HEK293T (cell line): ENCODE measurements at regions not wholly inside any gene's neighbourhood (a gene's known extent, or its start where the extent isn't known, plus 50 kb on each side); places are given as distances from the start of the nearest gene placed in this dataset.

Experiments
- CTCF ChIA-PET: fragments of 350-600 bp; formaldehyde crosslinking; extraction: SDS; loops from one replicate; lab custom pipeline; 2021; ENCODE audit warnings: antibody characterized with exemption, inconsistent platforms; lab: Yijun Ruan, JAX
- POLR2A ChIA-PET: fragments of 350-600 bp; formaldehyde crosslinking; extraction: SDS; loops from one replicate; lab custom pipeline; 2020; ENCODE audit warnings: antibody characterized with exemption, inconsistent platforms; lab: Yijun Ruan, JAX
- DNase-seq: peaks from one replicate; pipeline ENCODE4 v3.0.0; 2012; ENCODE audit warnings: mixed read lengths; ENCODE audit errors: extremely low spot score
- ARNT ChIP-seq: fragments of 450-650 bp; IDR thresholded peaks from 2 replicates; pipeline ENCODE4 v1.6.1; 2017; ENCODE audit warnings: mild to moderate bottlenecking
- BHLHE40 ChIP-seq: fragments of 450-650 bp; IDR thresholded peaks from 2 replicates; pipeline ENCODE4 v1.6.1; 2016; ENCODE audit warnings: mild to moderate bottlenecking, moderate library complexity, borderline replicate concordance
- CTBP1 ChIP-seq: fragments of 450-650 bp; IDR thresholded peaks from 2 replicates; pipeline ENCODE4 v1.6.1; 2016; ENCODE audit warnings: borderline replicate concordance
- ELF4 ChIP-seq: fragments of 450-650 bp; IDR thresholded peaks from 2 replicates; pipeline ENCODE4 v1.6.1; 2017; ENCODE audit warnings: antibody characterized with exemption
- FOXA1 ChIP-seq: fragments of 450-650 bp; IDR thresholded peaks from 2 replicates; pipeline ENCODE4 v1.6.1; 2016; ENCODE audit warnings: mild to moderate bottlenecking
- FOXK2 ChIP-seq: fragments of 450-650 bp; IDR thresholded peaks from 2 replicates; pipeline ENCODE4 v1.6.1; 2016; ENCODE audit warnings: mild to moderate bottlenecking
- FOXM1 ChIP-seq: fragments of 450-650 bp; IDR thresholded peaks from 2 replicates; pipeline ENCODE4 v1.6.1; 2017; ENCODE audit warnings: mild to moderate bottlenecking, borderline replicate concordance
- HDGF ChIP-seq: fragments of 450-650 bp; IDR thresholded peaks from 2 replicates; pipeline ENCODE4 v1.6.1; 2017; ENCODE audit warnings: antibody characterized with exemption, borderline replicate concordance
- L3MBTL2 ChIP-seq: fragments of 450-650 bp; conservative IDR thresholded peaks from 2 replicates; pipeline ENCODE4 v1.6.1; 2016; ENCODE audit warnings: mild to moderate bottlenecking
- LEF1 ChIP-seq: fragments of 450-650 bp; IDR thresholded peaks from 2 replicates; pipeline ENCODE4 v1.6.1; 2017; ENCODE audit warnings: mild to moderate bottlenecking, borderline replicate concordance
- NFRKB ChIP-seq: fragments of 450-650 bp; IDR thresholded peaks from 2 replicates; pipeline ENCODE4 v1.6.1; 2016; ENCODE audit warnings: mild to moderate bottlenecking, moderate library complexity
- PKNOX1 ChIP-seq: fragments of 450-650 bp; IDR thresholded peaks from 2 replicates; pipeline ENCODE4 v1.6.1; 2016
- SP1 ChIP-seq: fragments of 450-650 bp; IDR thresholded peaks from 2 replicates; pipeline ENCODE4 v1.6.1; 2017
- SUZ12 ChIP-seq: fragments of 450-650 bp; IDR thresholded peaks from 2 replicates; pipeline ENCODE4 v1.6.1; 2016; ENCODE audit warnings: mild to moderate bottlenecking
- TARDBP ChIP-seq: fragments of 450-650 bp; IDR thresholded peaks from 2 replicates; pipeline ENCODE4 v1.6.1; 2016
- ZNF384 ChIP-seq: fragments of 450-650 bp; IDR thresholded peaks from 2 replicates; pipeline ENCODE4 v1.6.1; 2016

DNA sequence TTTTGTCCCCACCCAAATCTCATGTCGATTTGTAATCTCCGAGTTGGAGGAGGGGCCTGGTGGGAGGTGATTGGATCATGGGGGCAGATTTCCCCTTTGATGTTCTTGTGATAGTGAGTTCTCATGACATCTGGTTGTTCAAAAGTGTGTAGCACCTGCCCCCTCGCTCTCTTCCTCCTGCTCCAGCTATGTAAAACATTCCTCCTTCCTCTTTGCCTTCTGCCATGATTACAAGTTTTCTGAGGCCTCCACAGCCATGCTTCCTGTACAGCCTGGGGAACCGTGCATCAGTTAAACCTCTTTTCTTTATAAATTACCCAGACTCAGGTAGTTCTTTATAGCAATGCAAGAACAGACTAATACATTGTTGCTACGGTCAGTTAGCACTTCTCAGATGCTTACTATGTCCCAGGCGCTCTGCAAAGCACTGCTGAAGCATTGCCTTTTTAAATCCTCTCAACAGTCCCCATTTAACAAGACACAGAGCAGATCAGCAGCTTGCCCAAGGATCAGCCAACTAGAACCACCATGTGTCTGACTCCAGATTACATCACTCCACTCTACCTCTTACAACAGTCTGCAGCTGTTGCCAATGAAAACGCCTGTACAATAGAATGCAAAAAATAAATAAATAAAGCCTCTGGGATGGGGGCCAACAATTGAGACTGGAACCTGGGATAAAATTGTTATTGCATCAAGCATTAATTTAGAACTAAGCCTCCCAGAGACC, 52.4 kb upstream of the USP1 start:
- TF ChIP-seq L3MBTL2 (no peak), SP1 (no peak)
- no peak for DNase-seq
- ChIA-PET CTCF (interaction anchor here (0.6 kb wide), 1 partner anchor 240 kb away, joined by 3 read pairs; no protein-coding TSS in a partner anchor), POLR2A (no interaction called here)

- ChIA-PET CTCF (no interaction called here), POLR2A (interaction anchor here (1.2 kb wide), 1 partner anchor 50 kb away, joined by 5 read pairs; no protein-coding TSS in a partner anchor)
- DNase-seq: no peak
- TF ChIP-seq ELF4 (no peak), FOXK2 (no peak), CTBP1 (no peak), L3MBTL2 (no peak), HDGF (no peak), TARDBP (no peak), LEF1 (no peak), FOXM1 (no peak), BHLHE40 (no peak), ARNT (no peak), NFRKB (no peak), PKNOX1 (no peak), ZNF384 (no peak), SUZ12 (no peak), FOXA1 (no peak)
Observed at GRCh38 chr1:62385923-62386322, 50.9 kb upstream of the USP1 start.

DNA sequence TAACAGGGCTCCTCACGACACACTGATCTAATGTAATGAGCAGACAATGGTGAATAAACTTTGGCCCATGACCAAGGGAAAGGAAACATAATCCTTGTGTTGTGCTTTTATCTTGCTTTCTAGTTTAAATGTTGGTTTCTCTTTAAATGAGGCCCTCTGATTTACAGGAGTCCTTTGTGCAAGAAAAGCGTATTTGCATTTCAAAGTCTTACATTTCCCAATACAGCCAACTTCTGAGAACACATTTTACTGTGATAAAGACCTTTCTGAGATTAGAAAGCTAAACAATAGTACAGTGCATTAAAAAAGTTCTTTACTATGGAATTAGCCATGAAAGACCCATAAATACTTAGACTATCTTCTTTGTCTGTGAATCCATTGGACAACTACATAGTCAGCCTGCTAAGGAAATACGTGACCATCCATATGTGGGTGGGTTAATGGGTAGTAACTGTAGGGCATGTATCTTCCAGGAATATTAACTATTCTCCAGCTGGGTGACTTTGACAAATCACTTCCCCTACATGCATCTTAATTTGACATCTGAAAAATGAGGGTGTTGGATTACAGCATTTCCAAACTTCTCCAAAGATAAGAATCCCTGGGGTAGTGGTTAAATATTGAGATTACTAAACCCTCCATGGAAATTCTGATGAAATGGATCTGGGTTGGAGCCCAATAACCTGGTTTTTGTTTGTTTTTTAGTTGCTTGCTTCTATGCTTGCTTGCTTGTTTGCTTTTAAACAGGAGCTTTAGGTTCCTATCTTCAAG, 50.3 kb upstream of the USP1 start:
- DNase-seq: no peak
- TF ChIP-seq PKNOX1 (peak; percentile 96), FOXM1 (no peak)
- ChIA-PET CTCF (interaction anchor here (0.6 kb wide), 1 partner anchor 239 kb away, joined by 3 read pairs; no protein-coding TSS in a partner anchor), POLR2A (interaction anchor here (1.2 kb wide), 1 partner anchor 49 kb away, joined by 5 read pairs; no protein-coding TSS in a partner anchor)
